Activated CD8-positive, alpha-beta T cell treated with anti-CD3 and anti-CD28 coated beads, Interleukin-2, amount 10 ng/mL, durations not matched to agents 7 days and 5 days (primary cell): ENCODE measurements at regions not wholly inside any gene's neighbourhood (a gene's known extent, or its start where the extent isn't known, plus 50 kb on each side); places are given as distances from the start of the nearest gene placed in this dataset.
A peak's percentile ranks its signal among the peaks of the same experiment; 100 is the strongest.

Experiments
- ATAC-seq: fragments of 150-1000 bp; cut with Tn5 transposase; one replicate; pipeline ENCODE4 v1.10.0; 2021; ENCODE audit warnings: moderate library complexity
- CTCF ChIA-PET: fragments of 350-600 bp; sonication (Branson Sonifier 250); formaldehyde crosslinking; loops from one replicate; lab custom pipeline; 2021; ENCODE audit warnings: antibody characterized with exemption; lab: Charles Lee
- POLR2A ChIA-PET: fragments of 350-600 bp; sonication (Branson Sonifier 250); formaldehyde crosslinking; loops from one replicate; lab custom pipeline; 2021; ENCODE audit warnings: antibody characterized with exemption; lab: Charles Lee
- DNase-seq: peaks from one replicate; pipeline ENCODE4 v3.0.0-alpha.2; 2020
- H3K27ac Mint-ChIP-seq: one replicate; pipeline ENCODE4 v1.8.0; 2021; ENCODE audit warnings: mild to moderate bottlenecking, mixed read lengths
- H3K27me3 Mint-ChIP-seq: one replicate; pipeline ENCODE4 v1.8.0; 2021; ENCODE audit warnings: low read depth, mixed read lengths
- H3K36me3 Mint-ChIP-seq: one replicate; pipeline ENCODE4 v1.8.0; 2021; ENCODE audit warnings: low read depth, mixed read lengths
- H3K4me1 Mint-ChIP-seq: one replicate; pipeline ENCODE4 v1.8.0; 2021; ENCODE audit warnings: low read depth, mixed read lengths
- H3K4me3 Mint-ChIP-seq: one replicate; pipeline ENCODE4 v1.8.0; 2021; ENCODE audit warnings: mild to moderate bottlenecking, mixed read lengths
- H3K9me3 Mint-ChIP-seq: one replicate; pipeline ENCODE4 v1.8.0; 2022; ENCODE audit warnings: mixed read lengths; ENCODE audit not compliant: insufficient read depth

GRCh38 chrY:12981074-12981473, 76.4 kb downstream of the DDX3Y start:
- no peak for DNase-seq
- CTCF ChIA-PET: no interaction called here

GRCh38 chrY:12982249-12982829, 77.7 kb downstream of the DDX3Y start:
- ChIA-PET POLR2A (no interaction called here), CTCF (no interaction called here)
- Mint-ChIP-seq H3K27me3 (peaks cover 3% of the 10 kb centered on the region), H3K36me3 (no peaks in the 10 kb centered on the region), H3K4me3 (no peak overlapping the region), H3K9me3 (no peaks in the 10 kb centered on the region), H3K4me1 (no peaks in the 10 kb centered on the region), H3K27ac (no peak overlapping the region)
- DNase-seq (no peak), ATAC-seq (peak; percentile 36)

More at GRCh38 chrY:12981074-12981473, 76.4 kb downstream of the DDX3Y start:
- POLR2A ChIA-PET: no interaction called here
- no peaks in the 10 kb centered on the region for H3K4me1 Mint-ChIP-seq
- no peak overlapping the region for H3K4me3 Mint-ChIP-seq
- H3K36me3 Mint-ChIP-seq: no peaks in the 10 kb centered on the region
- H3K27ac Mint-ChIP-seq: no peak overlapping the region
- H3K9me3 Mint-ChIP-seq: no peaks in the 10 kb centered on the region
- no peak for ATAC-seq
- H3K27me3 Mint-ChIP-seq: peaks cover 4% of the 10 kb centered on the region

- ChIA-PET CTCF (no interaction called here), POLR2A (no interaction called here)
- no peak for ATAC-seq
- no peaks in the 10 kb centered on the region for H3K36me3 Mint-ChIP-seq
- H3K27me3 Mint-ChIP-seq: peaks cover 5% of the 10 kb centered on the region
- H3K4me3 Mint-ChIP-seq: no peak overlapping the region
- H3K4me1 Mint-ChIP-seq: no peaks in the 10 kb centered on the region
- no peak overlapping the region for H3K27ac Mint-ChIP-seq
- no peaks in the 10 kb centered on the region for H3K9me3 Mint-ChIP-seq
- DNase-seq: no peak
Measured at GRCh38 chrY:12984637-12985344, 80.1 kb downstream of the DDX3Y start.

- no peak overlapping the region for H3K4me3 Mint-ChIP-seq
- no peak overlapping the region for H3K27ac Mint-ChIP-seq
- peaks cover 2% of the 10 kb centered on the region for H3K27me3 Mint-ChIP-seq
- DNase-seq (no peak), ATAC-seq (no peak)
- CTCF ChIA-PET: interaction anchor here (0.7 kb wide), 1 partner anchor 392 kb away, joined by 4 read pairs; no protein-coding TSS in a partner anchor
- POLR2A ChIA-PET: no interaction called here
- H3K4me1 Mint-ChIP-seq: peaks cover 14% of the 10 kb centered on the region
- H3K9me3 Mint-ChIP-seq: no peaks in the 10 kb centered on the region
- H3K36me3 Mint-ChIP-seq: no peaks in the 10 kb centered on the region
Measured at GRCh38 chrY:13017493-13017892, 112.8 kb downstream of the DDX3Y start.

GRCh38 chrY:13019486-13019885, 114.8 kb downstream of the DDX3Y start:
- DNase-seq: no peak
- ATAC-seq: no peak
- CTCF ChIA-PET: no interaction called here
- POLR2A ChIA-PET: no interaction called here
- peaks cover 14% of the 10 kb centered on the region for H3K4me1 Mint-ChIP-seq
- H3K27ac Mint-ChIP-seq: no peak overlapping the region
- H3K36me3 Mint-ChIP-seq: no peaks in the 10 kb centered on the region
- no peak overlapping the region for H3K4me3 Mint-ChIP-seq
- H3K9me3 Mint-ChIP-seq: no peaks in the 10 kb centered on the region
- peaks cover 2% of the 10 kb centered on the region for H3K27me3 Mint-ChIP-seq

- no peak for ATAC-seq
- CTCF ChIA-PET: no interaction called here
- no peak overlapping the region for H3K4me3 Mint-ChIP-seq
- no peak for DNase-seq
- peaks cover 14% of the 10 kb centered on the region for H3K4me1 Mint-ChIP-seq
- H3K27me3 Mint-ChIP-seq: peaks cover 2% of the 10 kb centered on the region
- POLR2A ChIA-PET: no interaction called here
- no peaks in the 10 kb centered on the region for H3K36me3 Mint-ChIP-seq
- H3K27ac Mint-ChIP-seq: no peak overlapping the region
- no peaks in the 10 kb centered on the region for H3K9me3 Mint-ChIP-seq
Measured at GRCh38 chrY:13020839-13021238, 116.2 kb downstream of the DDX3Y start.

GRCh38 chrY:13023607-13024006, 118.9 kb downstream of the DDX3Y start:
- CTCF ChIA-PET: no interaction called here
- peaks cover 2% of the 10 kb centered on the region for H3K27me3 Mint-ChIP-seq
- no peak overlapping the region for H3K27ac Mint-ChIP-seq
- no peaks in the 10 kb centered on the region for H3K9me3 Mint-ChIP-seq
- H3K36me3 Mint-ChIP-seq: no peaks in the 10 kb centered on the region
- DNase-seq (no peak), ATAC-seq (no peak)
- H3K4me3 Mint-ChIP-seq: no peak overlapping the region
- POLR2A ChIA-PET: no interaction called here
- peaks cover 6% of the 10 kb centered on the region for H3K4me1 Mint-ChIP-seq

GRCh38 chrY:13024447-13024846, 119.8 kb downstream of the DDX3Y start:
- POLR2A ChIA-PET: no interaction called here
- Mint-ChIP-seq H3K36me3 (no peaks in the 10 kb centered on the region), H3K27me3 (no peaks in the 10 kb centered on the region), H3K4me1 (peaks cover 6% of the 10 kb centered on the region), H3K4me3 (no peak overlapping the region), H3K9me3 (no peaks in the 10 kb centered on the region), H3K27ac (no peak overlapping the region)
- DNase-seq (no peak), ATAC-seq (no peak)
- CTCF ChIA-PET: no interaction called here

- POLR2A ChIA-PET: no interaction called here
- no peaks in the 10 kb centered on the region for H3K9me3 Mint-ChIP-seq
- CTCF ChIA-PET: no interaction called here
- no peak for ATAC-seq
- no peak for DNase-seq
- H3K27me3 Mint-ChIP-seq: no peaks in the 10 kb centered on the region
- H3K4me3 Mint-ChIP-seq: no peak overlapping the region
- no peaks in the 10 kb centered on the region for H3K36me3 Mint-ChIP-seq
- H3K4me1 Mint-ChIP-seq: no peaks in the 10 kb centered on the region
- no peak overlapping the region for H3K27ac Mint-ChIP-seq
Measured at GRCh38 chrY:13026906-13027305, 122.2 kb downstream of the DDX3Y start.

GRCh38 chrY:13040232-13040631, 135.6 kb downstream of the DDX3Y start:
- Mint-ChIP-seq H3K4me3 (no peak overlapping the region), H3K36me3 (no peaks in the 10 kb centered on the region), H3K27ac (no peak overlapping the region), H3K27me3 (no peaks in the 10 kb centered on the region), H3K4me1 (peaks cover 5% of the 10 kb centered on the region), H3K9me3 (no peaks in the 10 kb centered on the region)
- ChIA-PET CTCF (no interaction called here), POLR2A (no interaction called here)
- ATAC-seq (no peak), DNase-seq (no peak)

GRCh38 chrY:13053501-13053900, 148.8 kb downstream of the DDX3Y start:
- ATAC-seq: no peak
- no peak for DNase-seq
- Mint-ChIP-seq H3K4me1 (no peaks in the 10 kb centered on the region), H3K9me3 (no peaks in the 10 kb centered on the region), H3K27me3 (peaks cover 4% of the 10 kb centered on the region), H3K4me3 (no peak overlapping the region), H3K27ac (no peak overlapping the region), H3K36me3 (no peaks in the 10 kb centered on the region)
- POLR2A ChIA-PET: no interaction called here
- CTCF ChIA-PET: no interaction called here

GRCh38 chrY:13066372-13066771, 161.7 kb downstream of the DDX3Y start:
- Mint-ChIP-seq H3K4me1 (peaks cover 5% of the 10 kb centered on the region), H3K9me3 (no peaks in the 10 kb centered on the region), H3K27ac (no peak overlapping the region), H3K4me3 (no peak overlapping the region), H3K27me3 (no peaks in the 10 kb centered on the region), H3K36me3 (no peaks in the 10 kb centered on the region)
- DNase-seq (no peak), ATAC-seq (no peak)
- ChIA-PET POLR2A (no interaction called here), CTCF (no interaction called here)
